ENCODE measurements at regions not wholly inside any gene's neighbourhood (a gene's known extent, or its start where the extent isn't known, plus 50 kb on each side); places are given as distances from the start of the nearest gene placed in this dataset.
A peak's percentile ranks its signal among the peaks of the same experiment; 100 is the strongest.

DNA sequence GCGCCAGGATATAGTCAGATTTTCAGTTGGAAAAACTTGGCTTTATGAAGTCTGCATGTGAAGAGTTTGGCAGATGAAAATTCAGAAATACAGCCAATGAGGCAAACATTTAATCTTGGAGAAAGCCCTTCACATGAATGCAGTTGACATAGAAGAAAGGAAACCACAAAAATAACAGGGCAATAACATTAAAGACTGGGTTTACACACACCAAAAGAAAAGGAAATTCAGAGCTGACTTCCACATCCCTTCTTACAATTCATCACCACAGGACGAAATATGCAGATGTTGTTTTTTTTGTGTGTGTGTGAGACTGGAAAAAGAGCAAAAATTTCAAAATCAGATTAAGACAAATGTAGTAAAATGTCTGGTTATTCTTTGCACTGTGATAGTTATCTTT is 69.8 kb upstream of the HEY2 start:
- H3K36me3 ChIP-seq (ENCODE audit: insufficient read depth, low read length) = no peaks in the 10 kb centered on the region
- H3K4me2 ChIP-seq (ENCODE audit: low read depth, low read length, poor library complexity, severe bottlenecking) = peak overlapping the region; percentile 44
- H2AFZ ChIP-seq (ENCODE audit: low read length) = no peak overlapping the region
- H3K79me2 ChIP-seq (ENCODE audit: insufficient read depth, low read length) = no peaks in the 10 kb centered on the region
- no peaks in the 10 kb centered on the region for H3F3A ChIP-seq (ENCODE audit: low read depth)
- peaks cover 18% of the 10 kb centered on the region for H3K4me1 ChIP-seq (ENCODE audit: insufficient read depth, low read length, poor library complexity, severe bottlenecking)
- TF ChIP-seq, protein P1, sequence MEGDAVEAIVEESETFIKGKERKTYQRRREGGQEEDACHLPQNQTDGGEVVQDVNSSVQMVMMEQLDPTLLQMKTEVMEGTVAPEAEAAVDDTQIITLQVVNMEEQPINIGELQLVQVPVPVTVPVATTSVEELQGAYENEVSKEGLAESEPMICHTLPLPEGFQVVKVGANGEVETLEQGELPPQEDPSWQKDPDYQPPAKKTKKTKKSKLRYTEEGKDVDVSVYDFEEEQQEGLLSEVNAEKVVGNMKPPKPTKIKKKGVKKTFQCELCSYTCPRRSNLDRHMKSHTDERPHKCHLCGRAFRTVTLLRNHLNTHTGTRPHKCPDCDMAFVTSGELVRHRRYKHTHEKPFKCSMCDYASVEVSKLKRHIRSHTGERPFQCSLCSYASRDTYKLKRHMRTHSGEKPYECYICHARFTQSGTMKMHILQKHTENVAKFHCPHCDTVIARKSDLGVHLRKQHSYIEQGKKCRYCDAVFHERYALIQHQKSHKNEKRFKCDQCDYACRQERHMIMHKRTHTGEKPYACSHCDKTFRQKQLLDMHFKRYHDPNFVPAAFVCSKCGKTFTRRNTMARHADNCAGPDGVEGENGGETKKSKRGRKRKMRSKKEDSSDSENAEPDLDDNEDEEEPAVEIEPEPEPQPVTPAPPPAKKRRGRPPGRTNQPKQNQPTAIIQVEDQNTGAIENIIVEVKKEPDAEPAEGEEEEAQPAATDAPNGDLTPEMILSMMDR (conservative IDR thresholded peaks at IDR 0.05; ENCODE audit: low read length) = no peak
- TF ChIP-seq EZH2phosphoT487 (IDR thresholded peaks at IDR 0.05; ENCODE audit: borderline replicate concordance) = no peak
- H3K4me3 ChIP-seq (ENCODE audit: low read length, poor library complexity, severe bottlenecking) = no peak overlapping the region
- H3K9me3 ChIP-seq (ENCODE audit: insufficient read depth, low read depth, low read length) = no peaks in the 10 kb centered on the region
- H4K20me1 ChIP-seq (ENCODE audit: insufficient read depth, low read length, poor library complexity, severe bottlenecking) = no peaks in the 10 kb centered on the region
- peaks cover 34% of the 10 kb centered on the region for H3K27me3 ChIP-seq (ENCODE audit: insufficient read depth, low read length, poor library complexity, severe bottlenecking)
- H3K9me2 ChIP-seq (replicated peaks; ENCODE audit: low read depth, low read length) = no peaks in the 10 kb centered on the region
- no peak overlapping the region for H3K9ac ChIP-seq (ENCODE audit: low read depth, low read length, poor library complexity, severe bottlenecking)

DNA sequence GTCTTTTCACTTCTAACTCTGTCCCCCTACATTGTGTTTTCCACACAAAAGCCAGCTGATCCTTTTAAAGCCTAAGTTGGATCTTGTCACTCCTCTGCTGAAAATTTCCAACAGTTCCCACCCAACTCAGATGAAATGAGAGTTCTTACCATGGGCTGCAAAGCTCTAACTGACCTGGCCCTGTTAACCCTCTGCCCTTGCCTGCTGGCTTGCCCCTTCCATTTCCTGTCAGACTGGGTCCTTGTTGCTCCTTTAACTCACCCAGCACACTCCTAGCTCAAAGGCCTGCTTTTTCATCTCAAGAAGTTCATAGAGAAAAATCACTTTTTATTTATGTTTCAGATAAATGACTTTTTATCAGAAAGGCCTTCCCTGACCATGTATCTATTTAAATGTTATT is 66.5 kb upstream of the HEY2 start:
- H4K20me1 ChIP-seq (ENCODE audit: insufficient read depth, low read length, poor library complexity, severe bottlenecking) = no peaks in the 10 kb centered on the region
- H3F3A ChIP-seq (ENCODE audit: low read depth) = no peaks in the 10 kb centered on the region
- H3K9me3 ChIP-seq (ENCODE audit: insufficient read depth, low read depth, low read length) = no peaks in the 10 kb centered on the region
- TF ChIP-seq, protein P1 (conservative IDR thresholded peaks at IDR 0.05; ENCODE audit: low read length) = no peak
- no peak for TF ChIP-seq EZH2phosphoT487 (IDR thresholded peaks at IDR 0.05; ENCODE audit: borderline replicate concordance)
- no peaks in the 10 kb centered on the region for H3K9me2 ChIP-seq (replicated peaks; ENCODE audit: low read depth, low read length)
- H3K4me3 ChIP-seq (ENCODE audit: low read length, poor library complexity, severe bottlenecking) = no peak overlapping the region
- no peaks in the 10 kb centered on the region for H3K36me3 ChIP-seq (ENCODE audit: insufficient read depth, low read length)
- H2AFZ ChIP-seq (ENCODE audit: low read length) = no peak overlapping the region
- no peak overlapping the region for H3K9ac ChIP-seq (ENCODE audit: low read depth, low read length, poor library complexity, severe bottlenecking)
- H3K27me3 ChIP-seq (ENCODE audit: insufficient read depth, low read length, poor library complexity, severe bottlenecking) = peaks cover 24% of the 10 kb centered on the region
- no peak overlapping the region for H3K4me2 ChIP-seq (ENCODE audit: low read depth, low read length, poor library complexity, severe bottlenecking)
- H3K4me1 ChIP-seq (ENCODE audit: insufficient read depth, low read length, poor library complexity, severe bottlenecking) = peaks cover 18% of the 10 kb centered on the region
- H3K79me2 ChIP-seq (ENCODE audit: insufficient read depth, low read length) = no peaks in the 10 kb centered on the region

DNA sequence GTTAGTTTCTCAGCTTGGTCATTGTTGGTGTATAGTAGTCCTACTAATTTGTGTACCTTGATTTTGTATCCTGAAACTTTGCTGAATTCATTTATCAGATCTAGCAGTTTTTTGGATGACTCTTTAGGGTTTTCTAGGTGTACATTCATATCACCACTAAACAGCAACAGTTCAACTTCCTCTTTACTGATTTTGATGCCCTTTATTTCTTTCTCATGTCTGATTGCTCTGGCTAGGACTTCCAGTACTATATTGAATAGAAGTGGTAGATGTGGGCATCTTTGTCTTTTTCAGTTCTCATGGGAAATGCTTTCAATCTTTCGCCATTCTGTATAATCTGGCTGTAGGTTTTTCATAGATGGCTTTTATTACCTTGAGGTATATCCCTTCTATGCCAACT is 61.3 kb upstream of the HEY2 start:
- H3K79me2 ChIP-seq (ENCODE audit: insufficient read depth, low read length) = no peaks in the 10 kb centered on the region
- H4K20me1 ChIP-seq (ENCODE audit: insufficient read depth, low read length, poor library complexity, severe bottlenecking) = no peaks in the 10 kb centered on the region
- no peak for TF ChIP-seq EZH2phosphoT487 (IDR thresholded peaks at IDR 0.05; ENCODE audit: borderline replicate concordance)
- TF ChIP-seq, protein P1 (conservative IDR thresholded peaks at IDR 0.05; ENCODE audit: low read length) = no peak
- no peak overlapping the region for H3K9ac ChIP-seq (ENCODE audit: low read depth, low read length, poor library complexity, severe bottlenecking)
- H3K9me2 ChIP-seq (replicated peaks; ENCODE audit: low read depth, low read length) = no peaks in the 10 kb centered on the region
- H2AFZ ChIP-seq (ENCODE audit: low read length) = no peak overlapping the region
- no peaks in the 10 kb centered on the region for H3K36me3 ChIP-seq (ENCODE audit: insufficient read depth, low read length)
- H3F3A ChIP-seq (ENCODE audit: low read depth) = no peaks in the 10 kb centered on the region
- no peak overlapping the region for H3K4me3 ChIP-seq (ENCODE audit: low read length, poor library complexity, severe bottlenecking)
- no peaks in the 10 kb centered on the region for H3K4me1 ChIP-seq (ENCODE audit: insufficient read depth, low read length, poor library complexity, severe bottlenecking)
- no peak overlapping the region for H3K4me2 ChIP-seq (ENCODE audit: low read depth, low read length, poor library complexity, severe bottlenecking)
- H3K27me3 ChIP-seq (ENCODE audit: insufficient read depth, low read length, poor library complexity, severe bottlenecking) = peaks cover 4% of the 10 kb centered on the region
- no peaks in the 10 kb centered on the region for H3K9me3 ChIP-seq (ENCODE audit: insufficient read depth, low read depth, low read length)

Measured in Loucy (cell line).